ENCODE measurements at regions not wholly inside any gene's neighbourhood (a gene's known extent, or its start where the extent isn't known, plus 50 kb on each side); places are given as distances from the start of the nearest gene placed in this dataset.

- TF ChIP-seq YY1 (IDR thresholded peaks at IDR 0.05) (no peak), RXRA (IDR thresholded peaks at IDR 0.05) (no peak), TAF1 (conservative IDR thresholded peaks at IDR 0.05) (no peak), SP1 (IDR thresholded peaks at IDR 0.05) (no peak)
- TF ChIP-seq, protein P1, sequence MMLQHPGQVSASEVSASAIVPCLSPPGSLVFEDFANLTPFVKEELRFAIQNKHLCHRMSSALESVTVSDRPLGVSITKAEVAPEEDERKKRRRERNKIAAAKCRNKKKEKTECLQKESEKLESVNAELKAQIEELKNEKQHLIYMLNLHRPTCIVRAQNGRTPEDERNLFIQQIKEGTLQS (IDR thresholded peaks at IDR 0.05) = no peak
- TF ChIP-seq, protein P2, sequence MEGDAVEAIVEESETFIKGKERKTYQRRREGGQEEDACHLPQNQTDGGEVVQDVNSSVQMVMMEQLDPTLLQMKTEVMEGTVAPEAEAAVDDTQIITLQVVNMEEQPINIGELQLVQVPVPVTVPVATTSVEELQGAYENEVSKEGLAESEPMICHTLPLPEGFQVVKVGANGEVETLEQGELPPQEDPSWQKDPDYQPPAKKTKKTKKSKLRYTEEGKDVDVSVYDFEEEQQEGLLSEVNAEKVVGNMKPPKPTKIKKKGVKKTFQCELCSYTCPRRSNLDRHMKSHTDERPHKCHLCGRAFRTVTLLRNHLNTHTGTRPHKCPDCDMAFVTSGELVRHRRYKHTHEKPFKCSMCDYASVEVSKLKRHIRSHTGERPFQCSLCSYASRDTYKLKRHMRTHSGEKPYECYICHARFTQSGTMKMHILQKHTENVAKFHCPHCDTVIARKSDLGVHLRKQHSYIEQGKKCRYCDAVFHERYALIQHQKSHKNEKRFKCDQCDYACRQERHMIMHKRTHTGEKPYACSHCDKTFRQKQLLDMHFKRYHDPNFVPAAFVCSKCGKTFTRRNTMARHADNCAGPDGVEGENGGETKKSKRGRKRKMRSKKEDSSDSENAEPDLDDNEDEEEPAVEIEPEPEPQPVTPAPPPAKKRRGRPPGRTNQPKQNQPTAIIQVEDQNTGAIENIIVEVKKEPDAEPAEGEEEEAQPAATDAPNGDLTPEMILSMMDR (IDR thresholded peaks at IDR 0.05; ENCODE audit: low read depth, low read length, missing input control) = no peak
Observed at GRCh38 chr2:116545286-116546068, 1269.0 kb upstream of the DDX18 start.
